ENCODE measurements at regions not wholly inside any gene's neighbourhood (a gene's known extent, or its start where the extent isn't known, plus 50 kb on each side); places are given as distances from the start of the nearest gene placed in this dataset.
"Not testable (repeated sequence)": the region's sequence is repeated elsewhere in the genome, so short reads cannot be mapped to it uniquely, and the experiment has no call there.

DNA sequence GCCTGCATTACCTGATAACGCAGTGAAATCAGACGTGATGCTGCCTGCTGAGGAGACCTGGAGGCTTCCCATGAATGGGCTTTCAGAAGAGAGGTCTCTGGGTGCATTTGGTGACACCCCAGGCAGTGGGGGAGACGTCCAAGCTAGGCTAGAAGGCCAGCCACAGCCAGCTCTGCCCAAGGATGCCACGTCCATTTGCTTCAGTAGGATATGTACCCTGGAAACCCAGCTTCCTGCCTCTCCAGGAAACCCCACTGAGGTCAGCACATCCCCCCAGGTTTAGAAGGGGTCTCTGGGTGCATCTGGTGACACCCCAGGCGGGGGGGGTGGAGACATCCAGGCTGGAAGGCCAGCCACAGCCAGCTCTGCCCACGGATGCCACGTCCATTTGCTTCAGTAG, 2844.6 kb downstream of the RPIA start:
- H4K5ac ChIP-seq (ENCODE audit: low read depth, low read length); dilution Hi-C loops (cut with HindIII; ENCODE audit: low sequenced_read_pairs, unreplicated experiment); in situ Hi-C loops (cut with MboI; ENCODE audit: low sequenced_read_pairs): not testable (repeated sequence)

DNA sequence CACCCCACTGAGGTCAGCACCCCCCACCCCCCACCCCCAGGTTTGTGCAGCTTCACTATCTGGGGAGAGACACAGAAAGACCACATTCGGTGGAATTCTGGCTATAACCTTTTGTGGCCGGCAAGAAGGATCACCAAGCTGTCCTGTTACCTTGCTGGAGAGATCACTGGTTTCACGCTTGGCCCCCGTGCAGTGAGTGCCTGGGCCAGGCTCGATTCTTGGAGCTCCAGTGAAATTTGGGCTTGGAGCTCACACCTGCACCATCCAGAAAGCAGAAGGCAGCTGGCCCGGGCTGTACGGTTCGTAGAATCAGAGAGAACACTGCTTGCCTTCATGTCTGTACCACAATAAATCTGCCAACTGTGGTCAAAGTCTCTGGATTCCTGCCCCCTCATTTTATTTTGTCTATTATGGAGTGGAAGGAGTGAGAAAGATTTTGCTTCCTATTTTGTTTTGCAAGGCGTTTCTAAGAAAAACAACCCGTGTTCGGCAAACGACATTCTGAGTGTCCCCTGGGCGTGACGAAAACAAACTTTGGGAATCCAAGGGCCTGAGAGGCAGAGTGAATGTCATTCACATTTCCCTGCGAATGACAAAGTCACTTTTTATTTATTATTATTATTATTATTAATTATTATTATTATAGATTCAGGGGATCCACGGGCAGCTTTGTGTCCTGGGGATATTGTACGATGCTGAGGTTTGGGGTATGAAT, 2845.2 kb downstream of the RPIA start:
- H3K4ac ChIP-seq (ENCODE audit: low read depth, low read length); H3K9ac ChIP-seq (ENCODE audit: low read depth, low read length); H3K36me3 ChIP-seq (ENCODE audit: control insufficient read depth, insufficient read depth, low read length); POLR2A ChIA-PET (ENCODE audit: unreplicated experiment); H3K4me1 ChIP-seq (ENCODE audit: control insufficient read depth, insufficient read depth, low read length); H3K18ac ChIP-seq (ENCODE audit: low read depth, low read length); H3K4me2 ChIP-seq (ENCODE audit: low read depth, low read length); H3K23ac ChIP-seq (ENCODE audit: low read depth, low read length); H3K9me1 ChIP-seq (ENCODE audit: insufficient read depth, low read length); H2AFZ ChIP-seq (replicated peaks; ENCODE audit: low read length, poor library complexity); H3K9me3 ChIP-seq (ENCODE audit: control insufficient read depth, insufficient read depth, low read length); H4K20me1 ChIP-seq (ENCODE audit: insufficient read depth, low read length); H3K14ac ChIP-seq (replicated peaks; ENCODE audit: low read depth, low read length); dilution Hi-C loops (cut with HindIII; ENCODE audit: low sequenced_read_pairs, unreplicated experiment); H2BK120ac ChIP-seq (ENCODE audit: low read depth, low read length); H3K27ac ChIP-seq (ENCODE audit: insufficient read depth, low read length); H2BK20ac ChIP-seq (ENCODE audit: low read depth, low read length); H4K91ac ChIP-seq (ENCODE audit: insufficient read depth, low read depth, low read length); intact Hi-C loops (cut with micrococcal nuclease); ATAC-seq (ENCODE audit: low read depth); H2BK15ac ChIP-seq (ENCODE audit: low read depth, low read length); H4K8ac ChIP-seq (ENCODE audit: low read depth in 2 of 2, low read length in 2 of 2); H4K5ac ChIP-seq (ENCODE audit: low read depth, low read length); H3K79me1 ChIP-seq (ENCODE audit: low read depth in 1 of 2, low read length in 2 of 2); CTCF ChIA-PET; H2BK5ac ChIP-seq (ENCODE audit: low read depth, low read length, poor library complexity, severe bottlenecking); H2AK5ac ChIP-seq (ENCODE audit: low read depth, low read length); in situ Hi-C loops (cut with MboI; ENCODE audit: low sequenced_read_pairs); H3K27me3 ChIP-seq (ENCODE audit: control insufficient read depth, insufficient read depth, low read length); H2AK9ac ChIP-seq (replicated peaks; ENCODE audit: low read depth, low read length, poor library complexity); H3K4me3 ChIP-seq (ENCODE audit: insufficient read depth, low read depth, low read length); BruUV-seq (replicated peaks); DNase-seq; H3K56ac ChIP-seq (ENCODE audit: extremely low read depth, insufficient read depth, low read length): not testable (repeated sequence)
- 90% methylated on average over 2 of the region's 17 CpGs; no CpG with 5 or more reads in 1 of the 2 experiments for WGBS, 2 experiments (ENCODE audit: extremely low coverage in 2 of 2, insufficient read length in 1 of 2)

More for the DNA sequence above, 2844.6 kb downstream of the RPIA start:
- H3K79me1 ChIP-seq (ENCODE audit: low read depth in 1 of 2, low read length in 2 of 2); H3K9me1 ChIP-seq (ENCODE audit: insufficient read depth, low read length); H3K23ac ChIP-seq (ENCODE audit: low read depth, low read length); H3K18ac ChIP-seq (ENCODE audit: low read depth, low read length); ATAC-seq (ENCODE audit: low read depth); BruUV-seq (replicated peaks); H2BK15ac ChIP-seq (ENCODE audit: low read depth, low read length); H3K4me3 ChIP-seq (ENCODE audit: insufficient read depth, low read depth, low read length); H3K56ac ChIP-seq (ENCODE audit: extremely low read depth, insufficient read depth, low read length); H2AK9ac ChIP-seq (replicated peaks; ENCODE audit: low read depth, low read length, poor library complexity); H4K91ac ChIP-seq (ENCODE audit: insufficient read depth, low read depth, low read length); H3K27ac ChIP-seq (ENCODE audit: insufficient read depth, low read length); CTCF ChIA-PET; H2BK5ac ChIP-seq (ENCODE audit: low read depth, low read length, poor library complexity, severe bottlenecking); H2AK5ac ChIP-seq (ENCODE audit: low read depth, low read length); H3K27me3 ChIP-seq (ENCODE audit: control insufficient read depth, insufficient read depth, low read length); H2BK120ac ChIP-seq (ENCODE audit: low read depth, low read length); H3K4ac ChIP-seq (ENCODE audit: low read depth, low read length); H2AFZ ChIP-seq (replicated peaks; ENCODE audit: low read length, poor library complexity); H4K20me1 ChIP-seq (ENCODE audit: insufficient read depth, low read length); H3K4me1 ChIP-seq (ENCODE audit: control insufficient read depth, insufficient read depth, low read length); H3K9ac ChIP-seq (ENCODE audit: low read depth, low read length); H3K4me2 ChIP-seq (ENCODE audit: low read depth, low read length); H3K36me3 ChIP-seq (ENCODE audit: control insufficient read depth, insufficient read depth, low read length); H3K14ac ChIP-seq (replicated peaks; ENCODE audit: low read depth, low read length); H4K8ac ChIP-seq (ENCODE audit: low read depth in 2 of 2, low read length in 2 of 2); POLR2A ChIA-PET (ENCODE audit: unreplicated experiment); DNase-seq; H3K9me3 ChIP-seq (ENCODE audit: control insufficient read depth, insufficient read depth, low read length); intact Hi-C loops (cut with micrococcal nuclease); H2BK20ac ChIP-seq (ENCODE audit: low read depth, low read length): not testable (repeated sequence)
- no CpG with 5 or more reads among the region's 7 CpGs for WGBS, 2 experiments (ENCODE audit: extremely low coverage in 2 of 2, insufficient read length in 1 of 2)

All from IMR-90 (cell line).